Right renal cortex interstitium (tissue), 3 donors: ENCODE measurements at regions not wholly inside any gene's neighbourhood (a gene's known extent, or its start where the extent isn't known, plus 50 kb on each side); places are given as distances from the start of the nearest gene placed in this dataset.

Experiments used
- DNase-seq, 3 donors: peaks; one replicate each; pipeline ENCODE4 v3.0.0-alpha.2; 2013; ENCODE audit warnings: low read depth in 3 of 3, low spot score in 2 of 3

DNA sequence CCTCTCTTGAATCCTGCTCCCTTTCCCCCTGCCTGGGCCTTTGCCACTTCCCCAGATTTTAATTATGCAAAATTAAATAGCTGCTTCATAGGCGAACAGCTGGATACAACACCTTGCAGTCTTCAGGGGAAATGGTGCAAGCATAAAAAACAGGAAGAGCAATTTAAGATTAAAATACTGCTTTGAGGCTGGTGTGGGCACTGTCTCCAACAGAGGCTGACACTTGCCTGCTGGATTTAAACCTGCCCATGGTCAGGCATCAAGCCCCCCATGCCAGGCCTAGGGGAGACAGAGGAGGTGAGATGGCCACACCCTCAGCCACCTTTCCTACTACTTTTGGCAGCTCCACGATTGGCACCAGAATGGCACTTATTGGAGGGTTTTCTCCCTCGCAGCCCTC is 110.1 kb upstream of the DIO3 start:
- no peak for DNase-seq

DNA sequence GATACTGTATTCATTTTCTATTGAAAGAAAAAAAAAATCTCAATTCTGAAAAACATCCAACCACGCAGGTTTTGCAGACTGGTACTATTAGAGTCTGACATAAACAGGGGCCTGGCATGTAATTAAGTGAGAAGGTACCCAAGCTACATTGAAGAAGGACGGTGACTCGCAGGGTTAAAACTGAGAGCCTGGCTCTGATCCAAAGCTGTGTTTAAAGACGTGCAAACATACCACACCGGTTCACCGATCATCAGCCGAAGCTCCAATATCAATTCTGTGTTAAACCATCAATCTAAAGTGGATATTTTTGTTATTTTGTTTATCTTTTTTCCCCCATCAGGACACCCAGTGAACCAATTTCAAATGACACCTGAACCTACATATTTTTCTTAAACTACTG is 108.1 kb upstream of the DIO3 start:
- no peak for DNase-seq

DNA sequence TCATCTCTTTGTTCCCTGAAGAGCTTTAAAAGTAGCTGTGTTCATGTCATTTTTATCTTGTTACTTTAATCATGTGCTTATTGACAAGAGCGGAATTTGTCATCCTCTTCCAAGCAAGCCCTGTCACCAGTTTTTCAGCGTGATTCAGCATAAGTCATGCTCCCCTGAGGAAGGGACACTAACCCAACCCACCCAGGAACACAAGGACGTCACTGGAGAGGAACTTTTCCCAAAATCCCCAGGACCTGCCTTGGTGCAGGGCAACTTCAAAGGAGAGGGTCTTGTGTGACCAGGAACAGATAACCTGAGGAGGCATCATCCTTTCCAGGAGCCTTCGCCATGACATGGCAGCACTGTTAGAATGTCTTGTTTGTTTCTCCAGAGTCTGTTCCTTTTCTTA is 107.1 kb upstream of the DIO3 start:
- DNase-seq, result no peak

DNA sequence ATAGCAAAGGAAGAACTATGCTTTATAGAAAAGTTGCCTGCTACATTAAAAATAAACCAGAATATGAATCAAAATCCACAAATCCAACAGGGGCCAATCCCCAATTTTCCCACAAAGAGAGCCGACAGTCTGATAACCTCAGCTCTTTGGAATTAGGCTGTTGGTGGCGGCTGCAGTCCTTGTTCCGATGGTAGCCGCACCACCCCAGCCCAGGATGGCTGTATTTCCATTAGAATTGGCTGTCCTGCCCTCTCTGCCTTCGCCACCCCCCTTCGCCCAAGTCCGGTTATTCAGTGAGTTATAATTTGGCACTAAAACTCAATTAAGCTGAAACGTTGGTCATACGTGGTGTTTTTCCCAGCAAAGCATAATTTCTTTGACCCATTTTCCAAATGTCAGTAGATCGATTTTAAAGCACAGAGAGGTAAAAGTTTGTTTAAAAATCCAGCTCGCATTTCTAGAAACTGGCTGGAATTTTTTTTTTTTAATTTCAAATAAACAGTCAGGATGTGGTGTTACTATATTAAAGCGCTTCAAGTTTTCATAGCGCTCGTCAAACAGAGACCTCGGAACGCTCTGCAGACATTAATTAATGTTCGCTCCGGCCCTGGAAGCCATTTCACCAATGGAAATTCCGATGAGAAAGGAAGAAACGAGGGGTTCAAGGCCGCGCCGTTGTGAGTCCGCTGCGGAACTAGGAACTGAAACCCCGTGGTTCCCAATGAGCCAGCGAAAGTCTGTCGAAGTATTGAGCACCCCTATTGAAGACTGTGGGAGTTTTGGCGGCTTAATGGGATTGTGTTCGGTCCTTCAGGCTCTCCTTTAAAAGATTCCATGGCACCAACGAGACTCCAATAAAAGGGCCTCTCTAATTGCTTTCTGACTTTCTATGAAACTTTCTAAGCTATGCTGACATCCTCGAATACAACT is 104.8 kb upstream of the DIO3 start:
- DNase-seq, result no peak

DNA sequence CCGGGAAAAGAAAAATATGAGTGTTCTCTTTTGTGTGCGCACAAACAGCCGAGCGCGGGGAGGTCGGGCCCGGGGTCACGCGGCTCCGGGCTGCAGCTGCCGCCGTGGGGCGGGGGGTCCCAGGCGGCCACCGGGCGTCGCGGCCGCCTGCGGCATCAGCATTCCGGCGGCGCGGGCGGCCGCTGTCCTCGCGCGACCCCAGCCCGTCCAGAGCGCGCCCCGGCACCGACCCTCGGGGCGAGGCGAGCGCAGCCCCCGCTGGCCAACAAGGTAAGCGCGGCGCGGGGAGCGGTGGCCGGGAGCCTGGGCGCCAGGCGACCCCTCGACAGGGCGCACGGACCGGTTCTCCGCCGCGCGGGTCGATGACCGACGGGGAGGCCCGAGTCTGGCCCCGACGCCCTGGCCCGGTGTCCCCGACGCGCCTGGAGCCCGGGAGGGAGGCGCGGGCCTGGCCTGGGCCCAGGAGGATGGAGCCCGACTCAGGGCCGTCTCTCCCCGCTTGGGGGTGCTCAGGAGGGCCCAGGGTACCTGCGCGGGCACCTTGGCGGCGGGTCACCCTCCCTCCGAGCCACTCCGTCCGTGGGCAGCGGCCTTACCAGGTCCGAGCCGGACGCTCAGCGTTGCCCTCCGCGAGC is 103.9 kb upstream of the DIO3 start:
- DNase-seq, result no peak

DNA sequence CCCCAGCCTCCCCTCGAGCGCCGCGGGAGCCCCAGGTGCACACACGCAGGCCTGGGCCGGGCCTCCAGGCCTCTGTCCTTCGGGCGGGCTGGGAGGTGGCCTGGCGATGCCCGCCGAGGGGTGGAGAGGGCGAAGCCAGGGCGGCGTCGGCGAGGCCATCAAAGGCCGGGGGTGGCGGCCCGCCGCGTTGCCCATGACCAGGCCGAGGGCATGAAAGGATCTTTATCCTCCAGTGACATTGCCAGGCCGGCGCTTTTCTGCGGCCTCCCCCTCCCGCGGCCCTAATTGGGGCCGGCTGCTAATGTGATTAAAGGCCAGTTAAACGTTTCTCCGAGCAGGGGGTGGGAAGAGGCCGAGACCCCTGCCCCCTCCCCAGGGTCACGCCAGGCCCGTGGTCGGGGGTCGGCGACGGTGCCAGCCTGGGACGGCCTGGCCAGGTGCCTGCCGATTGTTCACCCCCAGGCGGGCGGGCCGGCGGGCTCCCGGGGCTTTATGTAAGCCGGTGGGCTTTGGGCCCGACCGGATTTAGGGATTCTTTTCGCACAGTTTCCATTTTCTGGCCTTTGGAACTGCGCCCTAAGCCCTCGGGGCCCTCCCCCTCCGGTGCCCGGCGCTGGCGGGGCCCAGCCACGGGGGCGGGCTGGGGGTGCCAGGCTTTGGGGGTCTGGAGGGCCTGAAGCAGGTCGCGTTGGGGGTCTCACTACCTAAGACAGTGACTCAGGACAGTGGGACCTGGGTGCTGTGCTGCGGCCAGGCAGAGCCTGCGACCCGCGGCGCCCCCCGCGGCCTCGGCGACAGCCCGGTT is 103.2 kb upstream of the DIO3 start:
- DNase-seq, result no peak

DNA sequence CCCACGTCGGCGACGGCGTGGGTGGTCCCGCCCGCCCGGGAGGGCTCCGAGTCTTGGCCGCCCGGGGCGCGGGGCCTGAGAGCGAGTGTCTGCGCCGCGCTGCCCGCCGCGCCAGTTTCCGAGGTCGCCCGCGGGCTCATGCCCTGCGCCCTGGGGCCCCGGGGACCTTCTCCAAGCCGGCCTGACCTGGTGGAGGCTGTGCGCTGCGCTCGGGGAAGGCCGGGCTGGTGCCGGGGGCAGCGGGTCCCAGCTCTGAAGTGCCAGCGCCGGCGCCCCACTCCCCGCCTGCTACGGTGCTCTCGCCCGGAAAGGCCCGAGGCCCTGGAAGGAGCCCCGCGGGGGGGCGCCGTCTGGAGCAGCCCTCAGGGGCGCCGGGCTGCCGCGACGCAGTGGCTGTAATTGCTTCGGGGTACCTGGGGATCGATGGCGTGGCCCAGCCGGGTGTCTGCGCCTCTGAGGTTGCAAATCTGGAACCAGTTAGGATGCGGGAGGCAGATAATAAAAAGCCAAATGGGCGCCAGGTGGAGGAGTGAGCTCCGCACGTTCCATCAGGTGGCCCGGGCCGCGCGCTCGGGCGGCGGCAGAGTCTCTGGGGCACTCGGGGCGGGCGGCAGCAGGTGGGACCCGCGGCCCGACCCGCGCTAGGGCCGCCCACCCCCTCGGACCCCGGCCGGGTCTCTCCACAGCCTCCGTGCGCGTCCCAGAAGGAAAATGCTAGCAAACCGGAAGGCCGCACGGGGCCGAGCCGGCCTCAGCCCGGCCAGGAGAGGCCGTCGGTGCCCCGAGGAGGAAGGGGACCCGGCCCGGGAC is 102.3 kb upstream of the DIO3 start:
- no peak for DNase-seq

DNA sequence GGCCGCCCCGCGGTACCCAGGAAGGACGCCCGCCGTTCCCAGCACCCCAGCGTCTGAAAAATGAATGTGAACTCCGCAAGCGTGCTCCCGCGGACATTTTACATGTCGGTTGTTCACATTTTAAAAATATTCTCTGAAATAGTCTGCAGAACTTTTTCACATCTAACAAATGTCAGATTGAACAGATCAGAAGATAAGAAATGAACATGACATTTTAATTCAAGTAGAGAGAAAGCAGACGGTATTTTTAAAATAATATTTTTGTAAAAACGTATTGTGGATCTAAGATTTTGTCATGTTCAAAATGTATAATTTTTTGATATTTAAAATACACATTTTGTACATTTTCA is 101.8 kb upstream of the DIO3 start:
- DNase-seq, result no peak

DNA sequence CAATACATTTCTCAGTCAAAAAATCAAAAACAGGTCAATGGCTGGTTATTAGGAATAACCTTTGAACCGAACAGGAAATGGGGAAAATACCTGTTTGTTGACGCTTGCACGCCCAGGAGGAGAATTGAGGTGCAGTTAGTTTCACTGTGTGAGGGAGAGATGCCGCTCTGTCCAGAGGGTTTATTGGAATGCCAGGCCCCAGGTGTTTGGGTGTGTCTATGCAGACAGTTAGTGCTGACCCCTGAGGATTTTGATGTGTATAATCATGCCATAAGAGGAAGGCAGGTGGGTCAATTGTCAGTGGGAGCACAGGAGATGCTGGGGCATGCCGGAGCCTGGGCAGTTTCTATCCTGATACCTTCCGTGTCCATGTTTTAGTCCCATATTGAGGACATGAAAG is 100.8 kb upstream of the DIO3 start:
- DNase-seq, result no peak

DNA sequence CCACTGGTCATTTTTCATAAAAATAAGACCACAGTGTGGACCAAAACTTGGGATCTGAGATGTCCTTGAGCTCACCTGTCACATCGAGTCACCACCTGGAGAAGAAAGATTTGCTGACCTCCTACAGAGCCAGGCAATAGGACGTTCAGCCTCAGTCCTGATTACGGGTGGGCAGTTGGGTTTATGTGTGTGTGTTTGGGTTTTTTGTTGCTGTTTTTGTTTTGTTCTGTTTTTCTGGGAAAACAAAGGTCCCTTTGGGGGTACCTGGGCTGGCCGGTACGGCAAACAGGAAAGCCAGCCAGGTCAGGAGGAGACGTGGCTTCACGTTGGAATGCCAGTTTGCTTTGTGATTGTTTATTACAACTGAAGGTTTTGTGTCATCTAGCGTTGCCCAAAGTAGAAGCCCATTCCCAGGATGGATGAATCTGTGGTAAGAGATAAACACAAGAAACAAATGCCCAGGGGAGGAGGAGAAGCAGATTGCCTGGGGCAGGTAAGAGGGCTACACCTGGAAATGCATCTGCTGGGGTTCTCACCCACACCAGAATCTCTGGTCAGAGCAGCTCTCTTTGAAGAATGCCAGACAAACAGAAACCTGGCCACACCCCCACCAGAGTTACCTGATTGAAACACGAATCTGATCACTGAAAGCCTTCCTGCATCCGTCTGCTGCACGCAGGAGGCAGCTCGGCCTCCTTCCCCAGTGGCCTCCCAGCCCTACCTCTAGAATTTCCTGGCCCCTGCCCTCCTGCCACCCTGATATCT is 100.1 kb upstream of the DIO3 start:
- no peak for DNase-seq

DNA sequence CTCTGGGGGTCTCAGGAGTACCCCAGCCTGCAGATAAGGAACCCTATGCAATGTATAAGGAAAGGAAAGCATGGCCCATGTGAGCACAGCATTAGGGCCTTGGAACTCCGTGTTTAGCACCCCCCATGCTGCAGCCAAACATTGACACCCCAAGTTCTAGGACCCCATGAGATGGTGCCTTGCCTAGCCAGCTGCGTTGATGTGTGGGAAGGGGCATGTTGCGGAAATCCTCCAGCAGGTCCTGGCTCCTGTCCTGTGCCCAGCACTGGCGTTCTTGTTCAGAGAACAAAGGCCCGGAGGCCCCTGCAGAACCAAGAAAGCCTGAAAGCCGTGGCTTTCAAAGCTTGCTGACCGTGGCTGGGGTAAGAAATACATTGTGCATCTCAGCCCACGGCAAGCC is 99.4 kb upstream of the DIO3 start:
- DNase-seq, result no peak

DNA sequence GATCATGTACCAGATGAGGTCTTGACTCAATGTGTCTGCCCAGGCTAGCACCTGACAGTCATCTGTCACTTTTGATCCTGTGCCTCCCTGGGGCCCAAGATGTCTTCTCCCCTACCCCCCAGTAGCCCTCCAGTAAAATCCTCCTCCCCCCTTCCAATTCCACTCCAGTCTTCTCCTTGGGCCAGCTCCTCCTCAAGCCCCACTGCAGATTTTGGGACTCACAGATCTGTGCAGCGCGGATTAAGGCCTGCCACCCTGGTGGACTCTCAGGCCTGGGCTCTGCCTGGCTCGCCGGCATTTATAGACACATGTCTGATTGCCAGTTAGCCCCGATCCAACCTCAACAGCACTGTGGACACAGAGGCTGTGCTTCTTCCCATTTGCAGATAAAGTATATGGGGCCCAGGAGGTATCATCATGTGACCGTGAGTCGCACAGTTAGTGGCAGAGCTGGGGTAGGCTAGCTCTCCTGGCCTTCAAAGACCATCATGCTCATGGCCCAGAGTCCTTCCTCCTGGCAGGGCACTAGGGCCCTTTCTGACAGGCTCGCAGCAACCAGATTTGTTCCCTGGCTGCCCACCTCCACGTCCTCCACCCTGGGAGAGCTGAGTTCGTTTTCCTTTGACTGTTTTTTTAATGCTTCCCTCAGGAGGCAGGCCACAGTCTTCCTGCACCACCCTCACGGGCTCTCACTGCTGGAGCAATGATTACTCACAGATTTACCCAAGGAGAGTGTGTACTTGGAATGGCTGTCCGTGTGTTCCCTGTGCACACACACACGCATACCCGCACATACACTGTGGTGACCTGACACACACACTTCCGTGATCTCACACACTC is 98.3 kb upstream of the DIO3 start:
- DNase-seq, result no peak

DNA sequence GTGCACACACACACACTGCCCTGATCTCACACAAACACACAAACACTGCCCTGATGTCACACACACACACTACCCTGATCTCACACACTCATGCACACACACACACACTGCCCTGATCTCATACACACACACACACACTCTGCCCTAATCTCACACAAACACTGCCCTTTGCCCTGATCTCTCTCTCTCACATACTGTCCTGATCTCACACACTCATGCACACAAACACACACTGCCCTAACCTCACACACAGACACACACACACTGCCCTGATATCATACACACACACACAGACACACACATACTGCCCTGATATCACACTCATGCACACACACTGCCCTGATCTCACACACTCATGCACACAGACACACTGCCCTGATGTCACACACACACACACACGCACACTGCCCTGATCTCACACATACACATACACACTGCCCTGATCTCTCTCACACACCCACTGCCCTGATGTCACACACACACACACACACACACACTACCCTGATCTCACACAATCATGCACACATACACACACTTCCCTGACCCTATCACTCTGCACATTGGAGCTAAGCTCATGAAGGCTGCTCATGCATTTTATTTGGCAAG is 97.6 kb upstream of the DIO3 start:
- DNase-seq, result no peak

DNA sequence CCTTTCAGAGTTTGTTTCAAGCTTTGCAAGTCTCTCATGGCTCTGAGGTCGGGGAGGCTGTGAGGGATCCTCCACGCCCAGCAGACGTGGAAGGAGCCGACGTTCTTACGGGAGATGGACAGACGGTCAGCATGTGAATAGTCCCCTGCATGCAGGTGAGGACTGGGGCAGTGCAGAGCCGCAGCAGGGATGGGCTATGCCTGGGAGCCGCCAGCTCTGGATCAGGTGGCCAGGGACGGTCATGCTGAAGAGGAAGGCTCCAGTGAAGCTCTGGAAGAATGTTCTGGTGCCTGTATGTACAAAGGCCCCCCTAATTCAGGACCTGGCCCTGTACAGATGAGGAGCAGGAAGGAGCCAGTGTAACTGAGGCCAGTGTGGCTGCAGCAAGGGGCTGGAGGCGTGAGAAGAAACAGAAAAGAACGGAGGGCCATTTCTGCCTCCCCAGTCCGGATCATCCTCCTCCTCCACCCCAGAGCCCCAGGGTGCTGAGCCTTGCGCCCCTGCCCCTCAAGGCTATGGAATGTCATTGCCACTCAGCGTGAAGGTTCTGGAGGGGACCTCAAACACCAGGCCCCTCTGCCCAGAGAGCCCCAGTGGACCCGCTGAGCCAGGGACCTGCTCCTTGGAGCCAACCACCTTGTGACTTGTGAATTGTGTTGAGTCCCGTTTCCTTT is 96.8 kb upstream of the DIO3 start:
- no peak for DNase-seq

DNA sequence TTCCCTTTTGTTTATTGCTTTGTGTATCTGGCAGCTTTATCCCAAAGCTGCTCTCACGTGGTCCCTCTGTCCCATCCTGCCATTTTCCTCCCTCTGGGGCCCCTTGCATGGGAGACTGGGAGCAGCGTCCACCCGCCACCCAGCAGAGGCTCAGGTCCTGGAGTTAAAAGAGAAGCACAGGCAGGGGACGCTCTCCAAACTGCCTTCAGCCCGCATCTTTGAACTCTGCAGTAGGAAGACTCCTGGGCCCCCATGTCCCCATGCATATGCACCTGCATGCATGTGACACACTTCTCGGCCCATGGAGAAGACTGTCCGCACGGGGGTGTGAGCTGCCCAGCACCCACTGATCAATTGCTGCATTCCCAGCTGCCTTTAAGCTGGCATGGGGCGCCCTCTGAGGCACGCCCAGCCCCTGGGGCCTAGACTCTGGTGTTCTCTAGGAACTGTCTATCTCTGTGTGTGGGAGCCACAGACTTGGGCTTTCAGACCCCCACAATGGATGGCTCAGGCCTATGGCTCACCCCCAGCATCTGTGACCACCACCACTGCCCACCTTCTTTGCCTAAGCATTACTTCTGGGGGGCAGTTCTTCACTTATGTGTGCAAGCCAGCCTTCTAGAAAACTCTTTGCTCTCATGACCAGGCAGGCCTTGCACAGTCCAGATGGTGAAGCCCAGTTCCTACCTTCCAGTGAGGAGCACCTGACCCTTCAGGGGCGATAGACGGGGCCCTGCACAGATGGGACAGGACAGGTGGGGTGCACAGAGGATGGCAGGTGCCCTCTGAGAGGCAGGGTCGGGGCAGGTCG is 96.1 kb upstream of the DIO3 start:
- no peak for DNase-seq

DNA sequence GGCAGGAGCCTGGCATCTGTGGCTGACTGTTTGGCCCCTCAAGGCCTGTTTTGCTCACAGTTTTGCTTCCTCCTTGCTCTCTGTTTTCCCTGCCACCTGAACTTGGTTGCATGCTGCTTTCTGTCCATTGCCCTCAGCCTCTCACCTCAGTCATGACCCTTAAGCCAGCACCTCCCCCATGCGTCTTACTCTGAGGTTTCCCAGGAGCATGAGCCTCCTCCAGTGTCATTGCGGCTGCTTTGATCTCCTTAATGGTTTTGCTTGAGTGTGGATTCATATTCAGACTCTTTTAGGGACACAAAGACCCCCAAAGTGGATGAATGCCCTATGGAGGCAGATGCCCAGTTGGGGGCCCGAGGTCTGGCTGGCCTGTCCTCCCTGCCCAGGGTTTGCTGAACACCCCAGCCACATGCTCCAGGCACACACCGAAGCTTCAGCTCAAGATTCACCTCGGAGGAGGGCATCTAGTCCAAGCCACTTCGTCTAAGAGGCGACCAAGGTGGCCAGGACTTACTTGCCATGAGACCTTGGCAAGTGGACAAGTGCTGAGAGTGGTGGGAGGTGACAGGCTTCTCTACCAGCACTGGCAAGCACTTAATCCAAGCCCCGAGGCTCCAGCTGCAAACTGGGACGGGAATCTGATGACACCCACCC is 95.4 kb upstream of the DIO3 start:
- no peak for DNase-seq
